ENCODE measurements at regions not wholly inside any gene's neighbourhood (a gene's known extent, or its start where the extent isn't known, plus 50 kb on each side); places are given as distances from the start of the nearest gene placed in this dataset.

- TF ChIP-seq, protein P1, sequence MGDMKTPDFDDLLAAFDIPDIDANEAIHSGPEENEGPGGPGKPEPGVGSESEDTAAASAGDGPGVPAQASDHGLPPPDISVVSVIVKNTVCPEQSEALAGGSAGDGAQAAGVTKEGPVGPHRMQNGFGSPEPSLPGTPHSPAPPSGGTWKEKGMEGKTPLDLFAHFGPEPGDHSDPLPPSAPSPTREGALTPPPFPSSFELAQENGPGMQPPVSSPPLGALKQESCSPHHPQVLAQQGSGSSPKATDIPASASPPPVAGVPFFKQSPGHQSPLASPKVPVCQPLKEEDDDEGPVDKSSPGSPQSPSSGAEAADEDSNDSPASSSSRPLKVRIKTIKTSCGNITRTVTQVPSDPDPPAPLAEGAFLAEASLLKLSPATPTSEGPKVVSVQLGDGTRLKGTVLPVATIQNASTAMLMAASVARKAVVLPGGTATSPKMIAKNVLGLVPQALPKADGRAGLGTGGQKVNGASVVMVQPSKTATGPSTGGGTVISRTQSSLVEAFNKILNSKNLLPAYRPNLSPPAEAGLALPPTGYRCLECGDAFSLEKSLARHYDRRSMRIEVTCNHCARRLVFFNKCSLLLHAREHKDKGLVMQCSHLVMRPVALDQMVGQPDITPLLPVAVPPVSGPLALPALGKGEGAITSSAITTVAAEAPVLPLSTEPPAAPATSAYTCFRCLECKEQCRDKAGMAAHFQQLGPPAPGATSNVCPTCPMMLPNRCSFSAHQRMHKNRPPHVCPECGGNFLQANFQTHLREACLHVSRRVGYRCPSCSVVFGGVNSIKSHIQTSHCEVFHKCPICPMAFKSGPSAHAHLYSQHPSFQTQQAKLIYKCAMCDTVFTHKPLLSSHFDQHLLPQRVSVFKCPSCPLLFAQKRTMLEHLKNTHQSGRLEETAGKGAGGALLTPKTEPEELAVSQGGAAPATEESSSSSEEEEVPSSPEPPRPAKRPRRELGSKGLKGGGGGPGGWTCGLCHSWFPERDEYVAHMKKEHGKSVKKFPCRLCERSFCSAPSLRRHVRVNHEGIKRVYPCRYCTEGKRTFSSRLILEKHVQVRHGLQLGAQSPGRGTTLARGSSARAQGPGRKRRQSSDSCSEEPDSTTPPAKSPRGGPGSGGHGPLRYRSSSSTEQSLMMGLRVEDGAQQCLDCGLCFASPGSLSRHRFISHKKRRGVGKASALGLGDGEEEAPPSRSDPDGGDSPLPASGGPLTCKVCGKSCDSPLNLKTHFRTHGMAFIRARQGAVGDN (IDR thresholded peaks at IDR 0.05) = no peak
- TF ChIP-seq CHD2 (IDR thresholded peaks at IDR 0.05; ENCODE audit: borderline replicate concordance, low read depth, low read length) = no peak
- no peak for TF ChIP-seq KLF5 (IDR thresholded peaks at IDR 0.05; ENCODE audit: partially characterized antibody)
- no peak for TF ChIP-seq ATF3 (IDR thresholded peaks at IDR 0.05; ENCODE audit: borderline replicate concordance, extremely low read depth, low read depth, low read length)
- no peak for TF ChIP-seq RAD21 (IDR thresholded peaks at IDR 0.05; ENCODE audit: insufficient read depth, low read depth, low read length)
- no peak for TF ChIP-seq STAT1 (conservative IDR thresholded peaks at IDR 0.05)
Observed at GRCh38 chr6:104473021-104473429, 386.7 kb downstream of the HACE1 start (continued).

GRCh38 chr6:104472021-104472901 lies 387.5 kb downstream of the HACE1 start:
- intact Hi-C loops (cut with micrococcal nuclease; ENCODE audit: unreplicated experiment) = no loop called here
- no peak overlapping the region for H2AFZ ChIP-seq (ENCODE audit: control insufficient read depth, low read depth, low read length)
- POLR2A ChIA-PET = no interaction called here
- no peaks in the 10 kb centered on the region for H4K20me1 ChIP-seq (ENCODE audit: control insufficient read depth, insufficient read depth)
- no peaks in the 10 kb centered on the region for H3K36me3 ChIP-seq (ENCODE audit: control insufficient read depth in 2 of 2, insufficient read depth in 2 of 2, low read length in 1 of 2)
- CTCF ChIA-PET = no interaction called here
- RAD21 ChIA-PET (ENCODE audit: unreplicated experiment) = no interaction called here
- H3K27me3 ChIP-seq (replicated peaks in 1 of 2; ENCODE audit: control insufficient read depth in 2 of 2, insufficient read depth in 2 of 2, low read length in 1 of 2) = no peaks in the 10 kb centered on the region
- H3K9me3 ChIP-seq (replicated peaks; ENCODE audit: control insufficient read depth, insufficient read depth, low read length) = no peaks in the 10 kb centered on the region
- H3K4me2 ChIP-seq (ENCODE audit: control insufficient read depth, insufficient read depth) = no peak overlapping the region
- no peaks in the 10 kb centered on the region for H3K79me2 ChIP-seq (ENCODE audit: control insufficient read depth, insufficient read depth, low read length)
- no peak for ATAC-seq
- in situ Hi-C loops (cut with MboI) = no loop called here
- no peak for DNase-seq (ENCODE audit: low read depth, low spot score)
- SMC1A ChIA-PET (ENCODE audit: uncharacterized antibody, unreplicated experiment) = no interaction called here
- H3K27ac ChIP-seq (ENCODE audit: control insufficient read depth, insufficient read depth) = no peak overlapping the region
- no TSS peak for BruUV-seq (replicated peaks)
- no peak overlapping the region for H3K9ac ChIP-seq (ENCODE audit: control insufficient read depth, insufficient read depth, low read length)
- FAIRE-seq = no peak
- WGBS (ENCODE audit: insufficient coverage, insufficient replicate concordance, low lambda C conversion rate, missing lambda C conversion rate) = 68% methylated on average over 9 of the region's 9 CpGs
- H3K4me1 ChIP-seq (ENCODE audit: control insufficient read depth, insufficient read depth, low read length) = no peaks in the 10 kb centered on the region
- H3K4me3 ChIP-seq = no peak overlapping the region
- TF ChIP-seq STAT1 (conservative IDR thresholded peaks at IDR 0.05) = no peak
- no peak for TF ChIP-seq TCF12 (IDR thresholded peaks at IDR 0.05; ENCODE audit: low read depth, low read length)
- no peak for TF ChIP-seq RBBP5 (conservative IDR thresholded peaks at IDR 0.05)
- no peak for TF ChIP-seq JUNB (IDR thresholded peaks at IDR 0.05)
- TF ChIP-seq MXI1 (IDR thresholded peaks at IDR 0.05; ENCODE audit: low read depth, low read length) = no peak
- TF ChIP-seq SMARCA5 (IDR thresholded peaks at IDR 0.05) = no peak
- no peak for TF ChIP-seq MTA3 (IDR thresholded peaks at IDR 0.05; ENCODE audit: borderline replicate concordance, low read length)
- no peak for TF ChIP-seq ZBED1 (IDR thresholded peaks at IDR 0.05; ENCODE audit: borderline replicate concordance)
- no peak for TF ChIP-seq SMAD5 (IDR thresholded peaks at IDR 0.05; ENCODE audit: low read depth)
